SH-SY5Y (cell line): ENCODE measurements at regions not wholly inside any gene's neighbourhood (a gene's known extent, or its start where the extent isn't known, plus 50 kb on each side); places are given as distances from the start of the nearest gene placed in this dataset.

ENCODE experiments used
- GATA2 ChIP-seq: IDR thresholded peaks from 2 replicates; pipeline ENCODE4 v1.6.1; 2011; ENCODE audit warnings: mild to moderate bottlenecking, low read depth, low read length
- GATA3 ChIP-seq: IDR thresholded peaks from 2 replicates; pipeline ENCODE4 v1.6.1; 2011; ENCODE audit warnings: low read depth, mild to moderate bottlenecking, low read length, moderate library complexity

DNA sequence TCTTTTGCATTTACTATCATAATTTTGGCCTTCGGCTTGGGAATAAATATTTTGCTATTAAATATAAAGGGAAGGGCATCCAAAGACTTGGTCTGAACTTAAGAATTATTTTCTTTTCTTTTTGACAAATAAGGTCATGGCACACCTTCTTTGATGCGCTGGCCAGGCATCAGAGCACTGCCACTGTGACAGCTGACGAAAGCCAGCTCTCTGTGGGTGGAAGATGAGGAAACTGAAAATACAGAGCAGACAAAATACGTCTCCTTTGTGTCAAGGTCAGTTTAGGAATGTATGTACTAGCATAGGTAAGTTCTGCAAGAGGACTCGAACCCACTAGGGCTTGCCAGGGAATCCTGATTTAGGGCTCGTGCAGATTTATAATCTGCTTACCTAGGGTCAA is 155.9 kb upstream of the MEIS1 start:
- no peak for TF ChIP-seq GATA3
- TF ChIP-seq GATA2 = no peak
